ENCODE measurements at regions not wholly inside any gene's neighbourhood (a gene's known extent, or its start where the extent isn't known, plus 50 kb on each side); places are given as distances from the start of the nearest gene placed in this dataset.

DNA sequence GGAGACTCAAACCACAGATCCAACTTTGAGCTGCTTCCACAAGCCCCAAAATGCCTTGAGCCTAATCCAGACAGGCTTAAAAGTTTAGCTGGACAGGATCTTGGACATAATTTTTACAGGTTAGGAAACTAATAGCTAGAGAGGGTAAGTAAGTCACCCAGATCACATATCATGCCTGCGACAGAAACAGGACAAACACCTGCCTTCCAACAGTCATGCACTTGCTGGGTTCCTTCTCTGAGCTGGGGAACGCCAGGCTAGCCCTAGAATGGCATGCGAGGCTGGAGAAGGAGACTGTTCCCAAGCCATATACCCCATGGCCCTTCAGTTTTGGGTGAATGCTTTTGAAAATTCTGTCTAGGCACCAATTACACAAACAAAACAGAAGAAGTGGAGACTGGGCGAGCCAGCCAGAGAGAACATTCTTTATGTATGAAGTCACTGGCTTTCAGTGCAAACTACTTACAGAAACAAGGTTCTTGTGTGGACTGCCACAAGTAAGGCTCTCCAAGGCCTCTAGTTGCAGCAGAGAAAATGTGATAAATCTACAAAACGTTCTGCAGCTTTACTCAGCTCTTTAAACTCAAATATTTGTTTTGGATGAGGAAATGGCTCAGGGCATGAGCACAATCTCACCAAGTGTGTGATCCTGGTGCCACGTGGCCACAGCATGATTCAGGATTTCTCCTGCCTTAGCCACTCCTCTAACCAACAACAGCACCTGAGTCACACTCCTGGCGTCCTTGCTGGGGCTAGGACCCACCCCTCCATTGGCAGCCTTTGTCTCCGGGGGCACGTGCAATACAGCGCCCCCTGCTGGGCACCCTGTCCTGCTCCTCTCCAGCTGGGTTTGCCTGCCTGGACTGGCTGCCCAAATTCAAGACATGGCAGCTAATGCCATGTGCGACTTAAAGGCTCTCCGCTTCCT is 73.4 kb upstream of the UBL3 start:
- no peak for TF ChIP-seq GATA2 (IDR thresholded peaks at IDR 0.05; ENCODE audit: low read depth, low read length)
- TF ChIP-seq GATA3 (IDR thresholded peaks at IDR 0.05; ENCODE audit: low read depth, low read length): no peak
